Astrocyte (in vitro differentiated cells and primary cell): ENCODE measurements at regions not wholly inside any gene's neighbourhood (a gene's known extent, or its start where the extent isn't known, plus 50 kb on each side); places are given as distances from the start of the nearest gene placed in this dataset.

ENCODE experiments used
- DNase-seq: peaks from one replicate; pipeline ENCODE4 v3.0.0-alpha.2; 2010; ENCODE audit warnings: low read depth
- FAIRE-seq: peaks from 2 replicates; lab custom pipeline; 2011; peaks lifted over from hg19 to GRCh38; lab: Jason Lieb, UNC
- H2AFZ ChIP-seq: 2 replicates; pipeline ENCODE4 v1.6.0; 2012; ENCODE audit warnings: low read depth, low read length, inconsistent platforms
- H3K27ac ChIP-seq: 2 replicates; pipeline ENCODE4 v1.5.1; 2011; ENCODE audit warnings: low read depth, low read length, inconsistent platforms
- H3K27me3 ChIP-seq: 2 replicates; pipeline ENCODE4 v1.6.0; 2011; ENCODE audit warnings: low read length, inconsistent platforms; ENCODE audit not compliant: insufficient read depth
- H3K36me3 ChIP-seq: 2 replicates; pipeline ENCODE4 v1.5.1; 2011; ENCODE audit warnings: low read length, inconsistent platforms; ENCODE audit not compliant: insufficient read depth
- H3K4me1 ChIP-seq: 2 replicates; pipeline ENCODE4 v1.5.1; 2011; ENCODE audit warnings: low read length, inconsistent platforms; ENCODE audit not compliant: insufficient read depth
- H3K4me2 ChIP-seq: 2 replicates; pipeline ENCODE4 v1.6.0; 2012; ENCODE audit warnings: low read length, inconsistent platforms
- H3K4me3 ChIP-seq: 2 replicates; pipeline ENCODE4 v1.5.1; 2011; ENCODE audit warnings: low read depth, mild to moderate bottlenecking, low read length, inconsistent platforms; ENCODE audit not compliant: insufficient read depth
- H3K79me2 ChIP-seq: 2 replicates; pipeline ENCODE4 v1.6.0; 2012; ENCODE audit warnings: mild to moderate bottlenecking, low read length, inconsistent platforms; ENCODE audit not compliant: insufficient read depth
- H3K9ac ChIP-seq: 2 replicates; pipeline ENCODE4 v1.6.0; 2012; ENCODE audit warnings: mild to moderate bottlenecking, low read length, inconsistent platforms
- H3K9me3 ChIP-seq: 2 replicates; pipeline ENCODE4 v1.5.1; 2012; ENCODE audit warnings: low read depth, mild to moderate bottlenecking, low read length, inconsistent platforms; ENCODE audit not compliant: insufficient read depth
- H4K20me1 ChIP-seq: 2 replicates; pipeline ENCODE4 v1.6.0; 2012; ENCODE audit warnings: low read length, inconsistent platforms; ENCODE audit not compliant: insufficient read depth
- H3K27ac Mint-ChIP-seq: one replicate; pipeline ENCODE4 v1.8.0; 2021; ENCODE audit warnings: mild to moderate bottlenecking, mixed read lengths; ENCODE audit not compliant: unreplicated experiment
- H3K27me3 Mint-ChIP-seq: one replicate; pipeline ENCODE4 v1.8.0; 2021; ENCODE audit warnings: low read depth, mixed read lengths; ENCODE audit not compliant: unreplicated experiment
- H3K36me3 Mint-ChIP-seq: one replicate; pipeline ENCODE4 v1.8.0; 2021; ENCODE audit warnings: low read depth, mixed read lengths; ENCODE audit not compliant: unreplicated experiment
- H3K4me1 Mint-ChIP-seq: one replicate; pipeline ENCODE4 v1.8.0; 2021; ENCODE audit warnings: low read depth, mixed read lengths; ENCODE audit not compliant: unreplicated experiment
- H3K4me3 Mint-ChIP-seq: one replicate; pipeline ENCODE4 v1.8.0; 2021; ENCODE audit warnings: mild to moderate bottlenecking, moderate library complexity, mixed read lengths; ENCODE audit not compliant: unreplicated experiment
- H3K9me3 Mint-ChIP-seq: one replicate; pipeline ENCODE4 v1.8.0; 2021; ENCODE audit warnings: mild to moderate bottlenecking, mixed read lengths; ENCODE audit not compliant: unreplicated experiment
- CTCF ChIP-seq: IDR thresholded peaks from 2 replicates; pipeline ENCODE4 v1.5.1; 2011; ENCODE audit warnings: low read depth, mild to moderate bottlenecking, inconsistent platforms, low read length, moderate library complexity; ENCODE audit not compliant: insufficient read depth
- EZH2 ChIP-seq: IDR thresholded peaks from 2 replicates; pipeline ENCODE4 v1.6.1; 2012; ENCODE audit warnings: mild to moderate bottlenecking, low read length, inconsistent platforms; ENCODE audit not compliant: insufficient read depth

DNA sequence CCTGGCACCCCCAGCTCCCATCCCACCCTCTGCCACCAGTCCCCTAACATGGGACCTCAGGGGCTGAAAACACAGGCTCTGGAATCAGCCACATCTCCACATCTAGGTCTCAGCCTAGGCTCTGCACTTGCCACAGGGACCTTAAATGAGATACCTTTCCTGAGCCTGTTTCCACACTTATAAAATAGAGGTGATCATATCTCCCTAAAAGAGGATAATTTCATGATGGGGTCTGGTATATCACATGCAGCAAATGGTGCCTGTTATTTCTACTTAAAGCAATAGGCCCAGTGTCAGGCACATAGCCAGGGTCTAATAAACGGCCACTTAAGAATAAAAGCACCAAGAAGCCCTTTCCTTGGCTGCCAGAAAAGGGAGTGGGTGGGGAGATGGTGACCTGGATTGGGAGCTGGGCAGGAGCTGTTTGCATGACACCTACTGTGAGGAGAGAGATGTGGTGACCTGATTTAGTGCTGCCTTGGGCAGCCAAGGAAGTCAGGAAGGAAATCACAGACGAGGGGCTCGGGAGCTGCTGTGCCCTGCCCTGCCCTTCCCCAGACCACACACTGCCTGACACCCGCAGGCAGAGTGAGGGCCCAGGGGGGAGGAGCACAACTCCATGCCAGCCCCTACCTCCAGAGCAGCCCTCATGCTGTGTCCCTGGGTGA, 71.2 kb downstream of the IRF2BPL start:
- H3K9ac ChIP-seq = peak overlapping the region; percentile 74
- no peak overlapping the region for H3K4me3 Mint-ChIP-seq

DNA sequence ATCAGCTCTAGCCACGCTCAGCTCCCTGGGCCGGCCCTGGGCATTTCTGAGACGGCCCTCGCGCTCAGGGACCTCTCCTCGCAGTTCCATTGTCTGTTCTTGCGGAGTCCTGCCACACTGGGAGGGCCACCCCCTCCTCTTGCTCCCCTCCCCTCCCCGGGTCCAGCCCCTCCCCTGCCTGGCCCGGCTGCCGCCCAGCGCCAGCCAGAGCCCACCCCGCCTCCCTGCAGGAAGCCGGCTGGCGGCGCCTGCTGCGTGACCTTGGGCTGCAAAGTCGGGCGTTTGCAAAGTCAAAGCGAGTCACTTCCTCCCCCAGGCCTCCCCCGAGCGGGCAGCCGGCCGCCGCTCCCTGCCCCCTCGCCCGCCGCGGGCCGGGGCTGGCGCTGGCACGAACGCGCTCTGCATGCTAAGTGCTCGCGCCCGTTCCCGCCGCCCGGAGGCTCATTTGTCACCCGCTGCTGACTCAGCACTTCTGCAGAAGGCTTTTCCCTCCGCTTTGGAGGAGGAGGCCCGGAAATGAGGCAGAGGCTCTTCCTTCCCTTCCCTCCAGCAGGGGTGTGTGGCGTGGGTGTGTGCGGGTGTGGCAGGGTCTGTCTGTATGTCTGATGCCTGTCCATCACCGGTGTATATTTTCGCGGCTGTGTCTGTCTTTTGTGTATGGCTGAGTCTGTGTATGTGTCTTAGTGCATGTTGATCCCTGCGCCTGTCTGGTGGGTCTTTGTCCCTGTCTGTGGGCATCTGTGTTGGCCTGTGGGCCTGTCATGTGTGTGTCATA, 72.0 kb downstream of the IRF2BPL start:
- no peaks in the 10 kb centered on the region for H3K27me3 ChIP-seq
- peaks cover 6% of the 10 kb centered on the region for H3K36me3 Mint-ChIP-seq
- H3K9ac ChIP-seq = peak overlapping the region; percentile 74
- DNase-seq (peak; percentile 88), FAIRE-seq (no peak)
- H3K4me1 ChIP-seq = peaks cover 69% of the 10 kb centered on the region
- TF ChIP-seq CTCF (no peak), EZH2 (no peak)
- no peaks in the 10 kb centered on the region for H3K9me3 ChIP-seq
- peak overlapping the region; percentile 69 for H3K27ac ChIP-seq
- H3K4me1 Mint-ChIP-seq = peaks cover 51% of the 10 kb centered on the region
- peaks cover 19% of the 10 kb centered on the region for H3K79me2 ChIP-seq
- H2AFZ ChIP-seq = peak overlapping the region; percentile 47
- H3K36me3 ChIP-seq = no peaks in the 10 kb centered on the region
- no peak overlapping the region for H3K4me3 ChIP-seq
- peak overlapping the region; percentile 96 for H3K27ac Mint-ChIP-seq
- no peaks in the 10 kb centered on the region for H3K9me3 Mint-ChIP-seq
- peak overlapping the region; percentile 72 for H3K4me3 Mint-ChIP-seq
- no peaks in the 10 kb centered on the region for H3K27me3 Mint-ChIP-seq
- H4K20me1 ChIP-seq = no peaks in the 10 kb centered on the region
- peak overlapping the region; percentile 81 for H3K4me2 ChIP-seq

More for the DNA sequence above, 71.2 kb downstream of the IRF2BPL start:
- peak overlapping the region; percentile 69 for H3K27ac ChIP-seq
- no peaks in the 10 kb centered on the region for H4K20me1 ChIP-seq
- Mint-ChIP-seq H3K9me3 (no peaks in the 10 kb centered on the region), H3K27ac (peak overlapping the region; percentile 97), H3K4me1 (peaks cover 53% of the 10 kb centered on the region), H3K27me3 (no peaks in the 10 kb centered on the region), H3K36me3 (peaks cover 6% of the 10 kb centered on the region)
- no peak for DNase-seq
- H3K4me2 ChIP-seq = peak overlapping the region; percentile 81
- H3K27me3 ChIP-seq = no peaks in the 10 kb centered on the region
- FAIRE-seq = no peak
- no peak overlapping the region for H2AFZ ChIP-seq
- no peaks in the 10 kb centered on the region for H3K9me3 ChIP-seq
- peaks cover 22% of the 10 kb centered on the region for H3K79me2 ChIP-seq
- peaks cover 72% of the 10 kb centered on the region for H3K4me1 ChIP-seq
- H3K4me3 ChIP-seq = no peak overlapping the region
- no peaks in the 10 kb centered on the region for H3K36me3 ChIP-seq
- TF ChIP-seq CTCF = no peak
- no peak for TF ChIP-seq EZH2
